GM21619 (cell line): ENCODE measurements at regions not wholly inside any gene's neighbourhood (a gene's known extent, or its start where the extent isn't known, plus 50 kb on each side); places are given as distances from the start of the nearest gene placed in this dataset.
A peak's percentile ranks its signal among the peaks of the same experiment; 100 is the strongest.

ENCODE experiments used
- ATAC-seq: cut with Tn5 transposase; IDR thresholded peaks from one replicate; pipeline ENCODE4 v1.9.1; 2021; ENCODE audit not compliant: unreplicated experiment

DNA sequence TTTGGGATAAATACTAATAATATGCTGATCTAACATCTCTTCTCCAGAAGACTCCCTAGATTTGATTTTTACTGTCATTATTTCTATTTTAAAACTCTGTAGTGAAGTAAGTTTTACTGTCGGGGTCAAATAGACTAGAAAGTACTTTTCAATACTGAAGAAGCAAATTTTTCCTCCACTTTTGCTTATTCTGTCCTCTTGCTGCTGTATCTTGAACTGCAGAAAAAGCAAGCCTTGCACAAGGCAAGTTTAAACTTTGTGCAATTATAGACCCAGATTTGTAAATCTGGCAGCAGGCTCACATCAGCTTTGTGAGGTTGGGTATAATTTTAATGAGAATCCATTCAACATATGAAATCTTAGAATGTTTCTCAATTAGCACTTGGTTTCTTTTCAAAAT lies 151.1 kb upstream of the ETS2 start:
- ATAC-seq, result no peak

DNA sequence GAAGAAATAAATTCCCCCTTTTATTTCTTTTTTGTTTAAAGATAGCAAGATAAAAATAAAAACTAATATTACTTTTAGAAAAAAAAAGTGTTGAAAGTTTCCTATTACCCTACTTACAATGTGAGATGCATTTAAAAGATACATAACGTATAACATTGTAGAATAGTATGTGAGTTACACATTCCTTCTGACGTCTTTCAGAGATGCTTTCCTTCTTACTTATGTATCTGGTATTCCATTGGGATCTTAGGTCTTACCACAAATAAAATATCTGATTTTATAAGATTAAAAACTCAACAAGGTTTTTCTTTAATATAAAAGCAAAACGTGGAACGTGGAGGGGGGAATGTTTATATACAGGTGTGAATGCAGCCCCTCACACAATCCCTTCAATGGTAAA lies 147.2 kb upstream of the ETS2 start:
- no peak for ATAC-seq

DNA sequence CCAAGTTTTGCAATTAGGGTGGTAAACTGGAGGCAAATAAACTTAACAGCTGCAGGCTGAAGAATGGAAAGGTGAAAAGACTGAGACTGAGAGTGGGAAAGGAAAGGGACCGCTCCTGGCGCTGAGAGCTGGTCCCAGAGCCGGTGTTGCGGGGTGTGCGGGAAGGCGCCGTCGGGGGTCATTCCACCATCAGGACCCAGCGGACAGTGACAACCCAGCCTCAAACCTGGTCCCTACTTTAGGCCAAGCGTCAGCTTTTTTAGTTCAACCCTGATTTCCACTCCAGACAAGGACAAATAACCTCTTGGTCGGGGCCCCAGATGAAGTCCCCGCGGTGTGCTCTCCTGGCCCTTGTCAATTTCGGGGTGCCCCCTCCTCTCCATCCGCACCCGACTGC lies 145.8 kb upstream of the ETS2 start:
- no peak for ATAC-seq

DNA sequence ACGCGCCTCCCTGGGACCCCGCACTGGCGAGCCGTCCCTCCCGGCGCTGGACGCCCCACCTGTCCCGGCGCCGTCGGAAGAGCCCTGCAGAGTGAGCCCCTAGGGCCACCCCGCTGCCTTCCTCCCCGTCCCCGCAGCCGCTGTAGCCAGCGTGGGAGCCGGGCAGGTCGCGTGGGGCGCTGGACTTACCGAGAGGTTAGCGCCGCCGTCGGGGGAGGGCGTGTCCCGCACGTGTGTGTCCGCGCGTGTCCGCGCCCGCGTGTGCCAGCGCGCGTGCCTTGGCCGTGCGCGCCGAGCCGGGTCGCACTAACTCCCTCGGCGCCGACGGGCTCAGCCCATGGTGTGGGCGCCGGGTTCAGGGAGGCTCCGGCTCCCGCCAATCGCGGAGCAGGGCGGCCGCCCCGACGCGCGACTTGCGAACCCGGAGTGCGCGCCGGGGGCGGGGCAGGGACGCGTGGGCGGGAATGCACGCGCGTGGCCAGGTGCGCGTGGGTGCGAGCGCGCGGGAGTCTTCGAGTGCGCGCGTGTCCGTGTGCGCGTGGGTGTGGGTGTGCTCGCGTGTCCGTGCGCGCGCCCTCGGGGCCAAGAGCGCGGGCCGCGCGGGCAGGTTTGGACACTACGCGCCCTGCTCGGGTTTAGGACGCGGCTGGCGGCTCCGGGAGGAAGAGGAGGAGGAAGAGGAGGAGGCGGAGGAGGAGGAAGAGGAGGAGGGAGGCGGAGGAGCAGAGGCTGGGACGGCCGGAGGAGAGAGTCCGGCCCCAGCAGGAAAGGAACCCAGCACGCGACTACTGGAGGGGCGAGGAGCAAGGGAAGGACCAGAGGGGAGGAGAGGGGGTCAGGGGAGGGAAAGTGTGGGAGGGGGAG lies 145.2 kb upstream of the ETS2 start:
- no peak for ATAC-seq

DNA sequence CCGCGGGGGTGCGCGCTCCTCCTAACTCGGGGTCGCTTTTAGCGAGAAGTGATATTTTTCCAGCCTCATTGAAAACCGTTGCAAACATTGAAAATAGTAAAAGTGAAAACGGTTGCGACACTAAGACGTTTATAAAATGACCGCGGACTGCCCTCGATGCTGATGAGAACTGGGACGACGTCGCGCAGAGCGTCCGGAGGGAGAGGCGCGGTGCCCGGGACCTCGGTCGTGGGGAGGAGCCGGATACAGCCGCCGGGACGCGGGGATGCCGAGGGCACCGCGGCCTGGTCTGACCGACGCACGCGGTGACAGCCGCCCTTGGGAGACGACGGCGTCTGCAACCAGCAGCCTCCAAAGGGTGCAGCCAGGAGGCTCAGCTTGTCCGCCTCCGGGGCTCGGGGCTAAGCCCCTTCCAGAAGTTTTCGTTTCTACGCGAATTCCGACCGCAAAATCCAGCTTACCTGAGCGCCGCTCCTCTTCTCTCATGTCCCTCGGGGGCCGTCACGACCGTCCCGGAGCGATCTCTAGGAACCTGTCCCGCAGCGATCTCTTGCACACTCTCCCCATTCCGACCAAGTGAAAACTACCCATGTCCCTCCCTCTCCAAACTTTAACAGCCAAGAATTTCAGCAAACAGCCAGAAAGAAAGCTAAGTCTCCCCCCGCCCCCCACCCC lies 144.4 kb upstream of the ETS2 start:
- ATAC-seq, result no peak

DNA sequence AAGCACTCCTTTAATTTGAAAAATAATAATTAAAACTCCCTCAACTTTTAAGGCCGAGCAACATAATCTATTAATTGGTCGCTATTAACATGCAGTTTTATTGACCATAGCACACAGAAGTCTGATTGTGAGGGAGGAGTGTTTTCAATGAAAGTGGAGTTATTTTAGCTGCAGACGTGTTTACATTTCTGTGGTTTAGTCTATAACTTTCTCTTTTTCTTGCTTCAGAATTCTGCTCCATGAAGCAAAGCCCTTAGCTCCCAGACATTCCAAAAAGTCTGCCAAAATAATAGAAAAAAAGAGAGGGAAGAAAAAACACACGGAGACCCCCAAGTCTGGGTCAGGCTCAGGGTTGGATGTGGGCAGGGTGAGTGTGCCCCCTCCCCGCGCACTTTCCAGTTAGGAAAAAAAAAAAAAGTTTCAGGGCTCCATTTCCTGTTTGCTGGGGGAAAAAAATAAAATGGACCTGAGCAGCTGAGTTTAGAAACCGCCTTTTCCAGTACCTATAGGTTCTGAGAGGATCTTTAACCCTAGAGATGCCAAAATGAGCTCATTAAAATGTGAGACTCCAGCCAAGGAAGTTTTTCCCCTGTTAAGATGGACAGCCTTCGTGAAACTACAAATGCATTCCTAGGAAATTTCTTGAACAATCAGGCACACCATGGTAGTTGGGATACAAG lies 143.7 kb upstream of the ETS2 start:
- ATAC-seq, result no peak

DNA sequence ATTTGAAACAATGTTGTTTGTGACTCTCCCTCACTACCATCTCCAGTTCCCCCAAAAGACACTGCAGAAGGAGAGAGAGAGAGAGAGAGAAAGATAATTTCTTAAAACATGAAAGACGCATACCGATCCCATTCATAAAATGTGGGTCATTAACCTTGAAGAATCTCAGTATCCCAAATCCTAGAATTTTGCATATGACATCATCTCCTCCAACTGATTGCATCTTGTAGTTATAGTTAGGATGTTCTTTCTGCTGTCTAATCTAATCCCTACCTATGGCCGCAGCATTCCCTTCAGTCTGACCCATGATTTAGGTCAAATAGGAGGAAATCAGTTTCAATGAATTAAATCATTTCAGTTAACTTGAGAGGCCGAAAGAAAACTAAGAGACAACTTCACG lies 142.4 kb upstream of the ETS2 start:
- no peak for ATAC-seq

DNA sequence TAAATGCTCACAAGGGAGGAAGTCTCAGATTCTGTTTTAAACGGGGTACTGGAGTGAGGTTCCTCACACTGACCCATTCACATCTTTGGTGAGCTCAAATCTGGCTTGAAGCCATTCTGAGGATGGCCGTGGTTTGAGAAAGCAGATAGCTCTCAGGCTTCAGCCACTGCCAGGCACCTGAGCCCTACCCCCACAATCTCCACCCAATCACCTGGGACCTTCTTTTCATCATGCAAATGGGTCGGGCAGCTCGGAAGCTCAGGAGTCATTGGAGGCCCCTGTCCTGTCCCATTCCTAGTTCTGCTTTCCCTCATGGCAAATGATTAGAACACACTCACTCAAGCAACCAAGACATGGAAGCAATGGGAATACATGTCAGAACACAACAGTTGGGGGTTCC lies 141.4 kb upstream of the ETS2 start:
- no peak for ATAC-seq

DNA sequence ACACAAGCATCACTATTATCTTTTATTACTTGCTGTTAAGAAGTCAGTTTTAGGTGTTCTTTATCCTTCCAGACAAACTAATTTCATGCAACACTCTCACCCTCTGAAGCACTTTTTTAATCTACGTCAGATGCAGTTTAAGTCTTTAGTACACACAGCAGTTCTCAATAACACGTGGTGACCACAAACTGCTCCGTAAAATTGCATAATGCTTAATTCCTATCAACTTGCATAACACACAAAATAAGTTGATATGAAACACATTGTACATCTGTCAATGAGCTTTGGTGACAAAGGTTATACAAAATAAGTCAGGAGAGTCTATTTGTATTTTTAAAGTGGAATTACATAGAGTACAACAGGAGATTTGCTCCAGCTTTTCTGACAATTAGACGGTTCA lies 140.9 kb upstream of the ETS2 start:
- ATAC-seq, result no peak

DNA sequence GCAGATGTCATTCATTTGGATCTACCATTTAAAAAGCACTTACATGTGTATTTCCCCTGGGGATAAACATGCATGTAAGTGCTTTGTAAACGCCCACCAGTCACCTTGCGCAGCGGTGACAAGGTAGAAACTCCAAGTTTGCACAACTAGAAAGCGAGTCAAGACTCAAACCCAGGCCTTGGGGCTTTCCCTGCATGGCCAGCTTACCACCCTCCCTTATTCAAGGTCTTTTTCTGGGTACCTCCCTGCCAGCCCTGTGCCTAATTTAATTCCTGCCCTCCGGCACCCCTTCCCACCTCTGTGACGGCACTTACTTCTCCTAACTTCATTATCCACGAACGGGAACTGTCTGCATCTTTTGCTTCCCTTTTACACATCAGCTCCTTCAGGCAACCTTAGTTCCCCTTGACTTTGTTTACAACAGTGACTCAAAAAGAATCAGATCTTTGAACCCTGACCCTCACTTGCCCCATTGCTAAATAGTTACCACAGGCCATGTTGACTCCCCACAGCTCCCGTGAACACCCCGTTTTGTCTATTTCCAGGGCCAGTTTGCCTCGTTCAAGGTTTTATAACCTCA lies 138.3 kb upstream of the ETS2 start:
- ATAC-seq, result no peak

DNA sequence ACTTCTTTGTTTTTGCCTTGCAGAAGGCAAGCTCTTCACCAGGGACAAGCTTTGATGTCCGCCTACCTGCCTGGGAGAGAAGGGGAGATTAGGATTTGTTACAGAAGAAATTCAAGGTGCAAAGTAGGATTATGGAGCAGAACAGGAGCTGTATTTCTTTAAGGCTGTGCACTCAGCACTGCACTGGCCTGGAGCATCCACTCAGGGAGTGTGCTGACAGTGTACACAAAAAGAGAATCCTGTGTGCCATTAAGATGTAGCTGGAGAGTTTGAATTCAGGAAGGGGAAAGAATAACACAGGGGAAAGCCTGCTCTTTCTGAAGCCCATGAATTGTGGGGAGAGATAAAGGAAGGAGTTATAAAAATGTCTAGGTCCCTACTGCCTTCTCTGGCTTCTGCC lies 137.7 kb upstream of the ETS2 start:
- ATAC-seq, result no peak

DNA sequence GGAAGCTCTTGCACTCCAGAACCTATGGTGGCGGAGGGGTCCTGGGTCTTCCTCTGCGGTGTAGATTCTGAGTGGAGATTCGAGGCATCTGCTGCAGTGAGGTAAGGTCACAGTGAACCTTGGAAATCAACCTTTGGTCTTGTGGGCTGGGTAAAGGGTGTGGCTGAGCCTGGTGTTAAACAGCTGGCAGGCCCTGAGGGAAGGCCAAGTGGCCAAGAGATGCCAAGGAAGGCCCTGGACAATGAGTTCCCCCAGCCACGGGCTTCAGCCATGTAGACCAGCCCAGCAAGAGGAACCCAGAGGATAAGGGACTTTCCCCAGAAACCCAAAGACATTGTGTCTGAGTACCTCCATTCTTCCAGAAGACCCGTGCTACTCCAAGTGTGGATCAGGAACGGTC lies 137.2 kb upstream of the ETS2 start:
- no peak for ATAC-seq

DNA sequence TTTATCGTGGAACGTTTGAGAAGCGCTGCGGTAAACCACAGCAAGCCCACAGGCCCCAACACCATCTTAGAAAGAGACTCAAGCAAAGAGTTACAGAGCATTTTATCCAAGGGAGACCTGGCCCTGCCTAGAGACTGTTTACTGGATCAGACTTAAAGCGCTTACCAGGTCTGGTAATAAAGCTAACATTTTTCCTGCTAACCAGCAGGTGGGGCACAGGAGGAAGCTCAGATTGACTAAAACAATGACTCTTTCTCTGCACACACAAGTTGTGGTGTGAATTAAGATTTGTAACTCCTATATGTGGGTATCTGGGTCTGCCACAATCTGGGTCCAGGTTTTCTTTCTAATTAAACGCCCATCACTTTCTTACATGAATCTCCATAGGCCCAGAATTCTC lies 136.5 kb upstream of the ETS2 start:
- no peak for ATAC-seq

DNA sequence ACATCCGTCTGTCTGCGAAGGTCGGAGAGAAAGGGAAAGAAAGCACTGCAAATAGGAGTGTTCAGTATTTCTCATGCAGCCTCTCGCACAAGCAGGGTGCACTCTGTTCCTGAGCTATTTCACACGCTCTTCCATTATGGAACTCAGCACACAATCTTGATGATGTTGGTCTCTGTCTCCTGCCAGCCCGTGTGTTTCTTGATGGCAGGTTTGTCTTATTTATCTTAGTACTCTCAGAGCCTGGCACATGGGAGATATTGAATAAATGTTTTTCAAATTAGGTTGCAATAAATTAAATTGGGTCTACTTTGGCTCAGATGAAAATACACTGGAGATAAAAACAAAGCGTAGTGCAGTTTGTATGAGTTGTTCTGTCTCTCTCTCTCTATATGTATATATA lies 134.9 kb upstream of the ETS2 start:
- ATAC-seq, result no peak

DNA sequence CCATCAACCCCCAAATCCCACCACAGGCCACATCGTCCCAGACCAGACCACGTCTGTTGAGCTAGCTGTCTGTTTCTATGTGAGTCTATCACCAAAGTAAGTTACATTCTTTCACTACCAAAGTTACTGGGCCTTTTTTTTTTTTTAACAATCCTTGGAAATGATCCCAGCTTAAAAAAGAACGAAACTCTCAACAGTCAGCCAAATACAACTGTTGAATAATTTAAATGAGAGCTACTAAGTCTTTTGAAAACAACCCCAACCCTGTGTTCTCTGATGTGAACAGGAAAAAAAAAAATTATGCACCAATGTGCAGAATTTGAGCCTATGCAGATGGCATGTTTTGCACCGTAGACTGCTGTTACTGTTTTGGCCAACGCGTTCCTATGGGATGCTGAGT lies 134.0 kb upstream of the ETS2 start:
- ATAC-seq, result no peak

DNA sequence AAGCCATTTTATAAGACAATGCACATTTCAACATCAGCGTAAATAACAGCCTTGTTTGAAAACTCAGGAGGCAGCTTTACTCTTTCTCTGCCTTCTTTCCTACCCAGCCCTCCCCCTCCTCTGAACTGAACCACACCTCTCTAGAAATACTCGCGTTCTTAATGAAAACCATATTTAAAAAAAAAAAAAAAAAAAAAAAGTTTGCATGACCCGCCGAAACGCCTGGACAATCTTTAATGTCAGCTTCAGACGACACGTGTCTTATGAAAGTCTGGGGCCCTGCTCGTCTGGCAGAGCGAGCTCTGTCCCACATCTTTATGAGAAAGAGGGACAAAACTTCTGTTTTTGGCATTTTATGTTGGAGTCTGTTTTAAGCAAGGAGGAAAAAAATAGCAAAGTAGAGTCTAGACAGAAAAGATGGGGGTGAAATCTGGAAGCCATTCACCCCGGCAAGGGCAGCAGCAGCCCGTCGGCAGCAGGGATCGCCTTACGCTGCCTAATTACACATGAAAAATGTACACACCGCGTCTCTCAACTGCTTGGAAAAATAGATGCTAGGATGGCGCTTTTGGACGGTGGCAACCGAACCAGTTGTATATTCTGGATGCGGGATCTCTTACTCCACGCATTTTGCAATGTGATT lies 130.4 kb upstream of the ETS2 start:
- ATAC-seq, result no peak

DNA sequence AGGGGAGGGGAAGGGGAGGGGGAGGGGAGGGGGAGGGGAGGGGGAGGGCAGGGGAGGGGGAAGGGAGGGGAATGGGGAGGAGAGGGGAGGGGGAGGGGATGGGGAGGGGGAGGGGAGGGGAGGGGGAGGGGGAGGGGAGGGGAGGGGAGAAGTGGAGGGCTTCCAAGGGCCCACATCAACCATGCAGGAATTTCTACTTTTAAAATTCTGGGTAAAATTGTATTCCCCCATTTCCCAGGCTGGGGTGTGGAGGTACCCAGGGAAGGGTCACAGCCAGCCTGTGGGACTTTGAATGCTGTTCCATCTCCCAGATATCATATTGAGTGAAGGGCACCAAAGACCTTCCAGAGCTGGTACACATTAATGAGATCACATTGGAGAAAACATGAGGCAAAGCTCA lies 126.9 kb upstream of the ETS2 start:
- no peak for ATAC-seq

DNA sequence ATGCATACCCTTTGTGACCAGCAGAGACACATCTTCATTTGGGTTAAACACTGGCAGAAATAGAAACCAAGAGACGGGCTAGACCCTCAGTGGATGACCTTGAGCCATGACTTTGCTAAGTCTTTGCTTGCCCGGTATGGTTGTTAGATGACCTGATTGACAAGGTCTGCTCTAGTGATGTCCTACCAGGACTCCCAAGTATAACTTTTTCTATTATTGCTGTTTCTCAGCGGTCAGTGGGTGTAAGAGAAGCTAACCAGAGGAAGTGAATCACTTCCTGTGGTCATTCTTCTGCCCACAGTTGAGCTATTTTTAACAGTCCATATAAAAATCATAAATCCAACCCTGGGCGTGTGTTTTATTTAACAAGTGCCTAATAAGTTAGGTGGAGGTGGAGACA lies 126.2 kb upstream of the ETS2 start:
- ATAC-seq, result peak; percentile 72

DNA sequence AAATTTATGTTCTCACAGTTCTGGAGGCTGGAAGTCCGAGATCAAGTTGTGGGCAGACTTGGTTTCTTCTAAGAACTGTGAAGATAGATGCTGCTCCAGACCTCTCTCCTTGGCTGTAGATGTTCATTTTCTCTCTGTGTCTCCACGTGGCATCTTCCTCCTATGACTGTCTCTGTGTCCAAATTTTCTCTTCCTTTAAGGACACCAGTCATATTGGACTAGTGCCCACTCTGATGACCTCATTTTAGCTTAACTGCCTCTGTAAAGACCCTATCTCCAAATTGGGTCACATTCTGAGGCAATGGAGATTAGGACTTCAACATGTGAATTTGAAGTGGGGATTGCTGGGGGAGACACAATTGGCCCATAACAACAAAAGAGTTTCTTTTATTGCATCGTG lies 125.3 kb upstream of the ETS2 start:
- ATAC-seq, result no peak

DNA sequence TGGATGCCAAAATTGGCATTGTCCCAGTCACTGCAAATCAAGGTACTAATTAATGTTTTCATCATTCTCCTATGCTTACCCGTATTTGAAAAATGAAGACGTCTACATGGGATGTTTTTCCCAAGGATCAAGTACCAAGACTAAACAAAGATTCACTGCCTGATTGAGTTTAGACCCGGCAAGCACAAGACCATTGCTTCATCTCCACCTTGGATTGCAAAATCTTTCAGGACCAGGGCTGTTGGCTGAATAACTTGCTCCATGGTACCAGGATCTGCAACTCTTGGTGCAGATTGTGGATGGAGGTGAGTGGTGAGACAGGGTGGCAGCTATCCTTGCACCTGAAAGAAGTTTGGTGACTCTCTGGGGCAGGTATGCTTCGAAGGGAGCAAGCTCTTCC lies 122.5 kb upstream of the ETS2 start:
- ATAC-seq, result no peak

DNA sequence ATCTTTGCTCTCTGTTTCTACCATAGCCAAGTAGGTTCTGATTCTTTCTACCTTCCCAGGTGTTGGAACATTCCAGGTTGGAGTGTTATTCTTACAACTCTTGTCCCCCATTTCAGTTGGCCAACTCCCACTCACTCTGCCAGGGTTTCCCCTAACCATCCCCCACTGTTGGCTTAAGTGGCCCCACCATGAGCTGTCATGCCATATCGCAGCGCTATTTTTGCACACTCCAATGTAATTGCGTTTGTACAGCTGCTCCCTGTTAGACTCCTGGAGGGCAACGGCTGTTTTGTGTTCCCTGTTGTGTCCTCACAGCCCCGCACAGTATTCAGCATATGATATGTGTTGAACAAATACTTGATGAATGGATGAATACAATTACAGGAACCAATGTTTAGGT lies 117.7 kb upstream of the ETS2 start:
- ATAC-seq, result no peak
